GM19240 (cell line): ENCODE measurements at regions not wholly inside any gene's neighbourhood (a gene's known extent, or its start where the extent isn't known, plus 50 kb on each side); places are given as distances from the start of the nearest gene placed in this dataset.

Experiments used
- DNase-seq: peaks from one replicate; pipeline ENCODE4 v3.0.0; 2011; ENCODE audit warnings: low spot score; ENCODE audit not compliant: insufficient read length

DNA sequence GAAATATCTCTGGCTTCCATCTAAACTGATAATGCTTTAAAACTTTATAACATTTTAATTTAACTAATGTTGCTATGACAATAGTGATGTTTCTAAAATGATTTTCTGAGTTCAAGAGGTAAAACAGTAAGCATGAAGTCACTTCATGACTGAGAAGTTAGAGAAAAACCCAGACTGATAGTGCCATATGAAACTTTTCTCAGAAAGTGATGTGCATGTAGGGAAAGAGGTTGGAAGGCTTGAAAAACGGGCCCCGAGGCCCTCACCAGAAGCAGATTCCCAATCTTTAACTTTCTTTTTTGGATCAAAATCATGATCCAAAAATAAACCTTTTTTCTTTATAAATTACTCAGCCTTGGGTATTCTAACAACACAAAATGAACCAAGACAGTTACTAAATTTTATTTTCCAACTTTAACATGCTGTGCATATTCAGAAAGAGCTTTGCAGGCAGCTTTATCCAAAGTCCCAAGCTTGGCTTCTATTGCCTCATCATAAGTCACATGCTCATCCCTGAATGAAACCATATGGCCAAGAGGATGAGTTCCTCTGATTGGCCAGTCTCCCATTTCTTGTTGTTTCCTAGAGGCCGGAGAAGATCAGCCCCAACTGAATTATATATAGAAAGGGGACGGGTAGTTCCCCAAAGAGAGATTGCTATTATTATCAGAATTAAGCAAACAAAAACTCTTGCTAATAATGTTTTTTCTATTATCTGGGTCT, 357.6 kb upstream of the SALL1 start:
- no peak for DNase-seq

DNA sequence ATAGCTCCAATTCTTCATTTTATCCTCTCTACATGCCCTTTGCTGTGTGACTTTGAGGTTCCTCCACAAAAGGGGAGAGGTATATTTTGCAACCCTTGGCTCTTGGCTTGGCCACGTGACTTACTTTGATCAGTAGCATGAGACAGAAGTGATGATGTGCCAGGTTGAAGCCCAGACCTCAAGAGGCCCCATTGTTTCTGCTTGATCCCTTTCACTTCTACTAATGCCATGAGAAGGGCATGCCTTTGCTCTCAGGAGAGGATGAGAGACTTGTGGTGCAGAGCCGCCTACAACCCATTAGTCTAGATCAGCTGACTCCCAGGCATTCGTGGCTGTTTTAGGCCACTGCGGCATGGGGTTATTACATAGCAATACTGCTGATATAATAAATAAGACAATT, 356.2 kb upstream of the SALL1 start:
- DNase-seq, result no peak

DNA sequence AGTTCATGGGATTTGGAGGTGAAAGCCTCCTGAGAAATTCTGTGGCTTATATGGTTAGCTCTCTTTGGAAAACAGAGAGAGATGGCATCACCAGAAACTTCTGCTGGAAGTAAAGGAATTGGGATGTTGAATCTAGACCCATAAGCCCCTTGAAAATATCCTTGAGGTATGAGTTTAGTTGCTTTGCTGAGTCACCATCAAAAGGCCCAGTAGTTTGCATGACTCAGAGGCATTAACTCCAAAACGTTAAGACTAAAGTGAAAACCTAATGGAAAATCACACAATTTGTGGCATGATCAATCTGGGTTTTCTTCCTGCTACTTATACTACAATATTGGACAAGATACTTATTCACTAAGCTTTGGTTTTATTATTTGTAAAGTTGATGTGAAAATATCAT, 349.2 kb upstream of the SALL1 start:
- no peak for DNase-seq

DNA sequence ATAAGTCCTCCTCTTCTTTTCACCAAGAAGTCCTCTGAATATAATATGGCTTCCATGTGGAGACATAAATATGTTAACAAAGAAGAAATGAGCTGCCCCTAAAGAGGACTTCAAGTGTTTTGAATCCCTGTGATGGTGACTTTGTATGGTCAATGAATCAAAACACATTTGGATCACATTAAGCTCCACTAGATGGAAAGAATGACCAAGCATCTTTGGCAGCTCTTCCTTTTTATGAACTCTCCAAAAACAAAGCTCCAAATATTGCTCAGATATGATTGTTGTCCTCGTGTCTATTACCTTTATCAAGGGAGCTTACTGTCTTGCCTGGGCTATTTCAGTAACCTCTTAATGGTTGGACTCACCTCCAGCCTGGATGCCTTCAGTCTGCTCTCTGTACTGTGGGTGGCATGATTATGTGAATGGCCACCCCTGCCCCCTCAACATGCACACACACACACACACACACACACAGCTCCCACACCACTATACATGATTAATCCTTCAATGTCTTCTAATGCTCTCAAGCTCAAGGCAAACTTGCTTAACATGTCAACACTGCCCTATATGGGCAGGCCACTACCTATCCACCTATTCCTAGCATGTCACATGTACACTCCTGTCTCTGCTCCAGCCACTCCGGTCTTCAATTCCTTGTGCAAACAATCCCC, 346.6 kb upstream of the SALL1 start:
- DNase-seq, result no peak

DNA sequence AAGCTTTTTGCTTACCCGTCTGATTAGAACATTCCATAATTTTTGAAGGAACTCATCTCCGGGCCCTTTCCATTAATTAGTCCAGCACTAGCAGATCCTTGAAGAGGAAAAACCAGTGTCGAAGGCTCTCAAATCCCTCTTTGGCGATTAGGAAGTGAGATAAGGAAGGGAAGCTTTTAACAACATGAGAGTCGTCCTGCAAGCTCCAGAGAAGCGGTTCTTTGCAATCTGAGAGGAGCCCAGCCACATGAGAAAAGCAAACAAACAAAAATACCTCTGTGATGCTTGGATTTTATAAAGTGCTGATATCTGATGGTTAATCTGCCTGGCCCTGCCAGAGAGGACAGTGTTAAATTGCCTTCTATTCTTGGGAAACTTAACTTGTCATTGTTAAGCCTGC, 339.8 kb upstream of the SALL1 start:
- DNase-seq, result no peak

DNA sequence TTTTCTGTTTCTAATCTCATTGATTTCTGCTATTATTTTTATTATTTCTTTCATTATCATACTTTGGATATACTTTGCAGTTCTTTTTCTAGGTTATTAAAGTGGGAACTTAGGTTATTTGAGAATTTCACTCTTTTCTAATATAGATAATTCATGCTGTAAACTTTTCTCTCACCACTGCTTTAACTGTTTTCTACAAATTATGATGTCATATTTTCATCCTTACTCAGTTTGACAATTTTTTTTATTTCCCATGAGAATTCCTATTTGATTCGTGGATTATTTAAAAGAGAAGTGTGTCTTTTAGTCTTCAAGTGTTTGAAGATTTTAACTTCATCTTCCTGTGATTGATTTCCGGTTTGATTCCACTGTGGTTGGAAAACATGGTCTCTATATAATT, 336.8 kb upstream of the SALL1 start:
- DNase-seq, result no peak

DNA sequence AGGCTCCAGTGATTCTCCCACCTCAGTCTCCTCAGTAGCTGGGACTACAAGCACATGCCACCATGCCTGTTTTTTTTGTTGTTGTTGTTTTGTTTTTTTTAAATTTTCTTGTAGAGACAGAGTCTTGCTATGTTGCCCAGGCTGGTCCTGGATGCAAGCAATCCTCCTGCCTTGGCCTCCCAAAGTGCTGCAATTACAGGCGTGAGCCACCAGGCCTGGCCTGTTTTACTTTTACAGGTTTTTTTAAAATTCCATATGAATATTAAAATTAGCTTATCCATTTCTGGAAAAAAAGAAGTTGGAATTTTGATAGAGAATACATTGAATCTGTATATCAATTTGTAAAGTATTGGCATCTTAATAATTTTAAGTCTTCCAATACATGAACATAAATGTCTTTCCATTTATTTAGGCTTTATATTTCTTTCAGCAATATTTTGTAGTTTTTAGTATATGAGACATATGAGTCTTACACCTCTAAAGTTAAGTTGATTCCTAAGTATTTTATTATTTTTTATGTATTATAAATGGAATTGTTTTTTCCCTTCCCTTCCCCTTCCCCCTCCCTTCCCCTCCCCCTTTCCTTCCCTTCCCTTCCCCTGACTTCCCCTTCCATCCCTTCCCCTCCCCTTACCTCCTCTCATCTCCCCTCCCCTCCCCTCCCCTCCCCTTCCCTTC, 323.5 kb upstream of the SALL1 start:
- DNase-seq, result no peak

DNA sequence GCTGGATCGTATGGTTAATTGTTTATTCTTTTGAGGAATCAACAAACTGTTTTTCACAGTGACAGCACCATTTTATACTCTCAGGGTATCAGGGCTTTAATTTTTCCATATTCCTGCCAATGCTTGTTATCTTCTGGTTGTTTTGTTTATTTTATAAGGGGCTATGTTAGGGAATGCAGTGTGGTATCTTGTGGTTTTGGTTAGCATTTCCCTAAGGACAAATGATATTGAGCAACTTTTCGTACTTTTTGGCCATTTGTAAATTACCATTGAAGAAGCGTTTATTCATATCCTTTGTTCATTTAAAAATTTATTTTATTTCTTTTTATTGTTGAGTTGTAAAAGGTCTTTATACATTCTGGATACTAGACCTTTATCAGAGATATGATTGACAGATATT, 322.0 kb upstream of the SALL1 start:
- DNase-seq, result no peak

DNA sequence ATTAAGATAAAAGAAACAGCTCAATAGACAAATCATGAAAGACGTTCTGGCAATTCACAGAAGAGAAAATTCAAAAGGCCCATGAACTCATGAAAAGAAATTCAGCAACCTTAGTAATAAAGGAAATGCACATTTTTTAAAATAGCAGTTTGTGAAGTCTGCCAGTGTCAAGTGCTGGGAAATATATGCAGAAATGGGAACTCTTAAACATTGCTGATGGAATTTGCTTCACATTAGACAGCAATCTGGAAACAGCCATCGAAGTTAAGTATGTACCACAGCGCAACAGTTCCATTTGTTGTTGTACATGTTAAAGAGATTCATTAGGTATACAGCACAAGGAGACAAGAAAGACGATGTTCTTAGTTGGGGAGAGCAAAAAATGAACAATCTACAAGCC, 319.4 kb upstream of the SALL1 start:
- DNase-seq, result no peak

DNA sequence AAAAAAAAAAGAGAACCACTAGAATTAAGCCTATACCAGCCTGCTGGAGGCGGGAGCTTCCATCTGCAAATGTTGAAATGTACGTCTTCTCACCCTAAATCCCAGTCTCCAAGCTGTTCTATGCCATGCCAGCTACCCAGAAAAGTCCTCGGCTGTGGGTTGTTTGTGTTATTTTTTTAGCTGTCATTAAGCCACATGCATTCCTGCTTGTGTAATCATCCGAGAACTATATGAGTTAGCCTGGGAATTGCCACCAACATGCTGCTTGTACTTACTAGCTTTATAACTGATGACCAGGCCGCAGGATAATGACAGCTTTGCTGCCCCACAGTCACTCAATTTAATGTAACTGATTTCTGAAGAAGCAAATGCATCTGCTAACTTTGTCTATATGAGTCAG, 313.9 kb upstream of the SALL1 start:
- DNase-seq, result no peak

DNA sequence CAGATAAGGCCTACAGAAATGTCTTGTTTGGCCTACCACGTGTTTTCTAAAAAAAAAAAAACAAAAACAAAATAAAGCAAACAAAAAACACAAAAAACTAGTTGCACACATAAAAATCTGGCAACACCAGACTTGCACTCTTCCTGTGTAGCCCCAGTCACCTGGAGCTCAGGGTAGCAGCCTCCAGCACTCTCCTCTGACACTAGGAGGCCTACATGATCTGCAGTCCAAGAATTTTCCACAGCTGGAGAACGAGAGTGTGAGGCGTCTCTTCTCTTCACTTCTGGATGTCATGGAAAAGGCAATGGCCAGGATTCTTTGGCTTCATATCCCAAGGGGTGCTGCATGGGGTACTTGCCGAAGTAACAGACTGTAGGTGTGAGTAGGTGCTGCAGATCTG, 310.2 kb upstream of the SALL1 start:
- no peak for DNase-seq

DNA sequence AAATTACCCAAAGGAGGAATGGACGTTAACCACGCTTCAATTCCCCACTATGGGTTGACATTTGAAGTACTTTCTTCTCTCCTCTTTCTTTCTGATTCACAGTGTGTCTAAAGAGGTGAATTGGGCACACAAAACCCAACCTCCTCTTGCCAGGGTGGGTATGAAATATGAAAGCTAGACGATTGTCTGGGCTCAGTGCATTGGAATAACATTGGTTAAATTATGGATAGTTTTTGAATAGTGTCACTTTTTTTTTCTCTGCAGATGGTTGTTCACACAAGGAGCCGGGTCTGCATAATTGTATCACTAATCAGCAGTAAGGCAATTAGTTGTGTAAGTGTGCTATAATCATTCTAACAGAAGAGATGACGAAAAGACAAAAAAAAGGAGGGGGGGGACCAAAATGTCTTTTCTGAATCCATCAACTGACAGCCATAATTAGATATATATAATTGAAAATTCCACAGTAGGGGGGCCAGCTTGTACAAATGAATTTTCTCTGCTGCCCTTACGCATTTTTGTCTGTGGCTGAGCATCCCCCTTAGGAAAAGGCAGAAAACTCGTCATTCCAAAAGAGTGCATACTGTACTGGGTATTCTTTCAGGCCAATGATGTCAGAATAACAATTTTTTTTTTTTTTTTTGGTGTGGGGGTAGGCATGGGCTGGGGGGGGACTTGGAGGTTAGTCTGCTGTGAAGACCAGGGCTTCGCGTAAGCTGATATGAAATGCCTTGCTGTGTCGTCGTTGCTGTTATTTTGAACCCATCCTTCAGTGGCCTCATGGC, 307.5 kb upstream of the SALL1 start:
- DNase-seq, result no peak

DNA sequence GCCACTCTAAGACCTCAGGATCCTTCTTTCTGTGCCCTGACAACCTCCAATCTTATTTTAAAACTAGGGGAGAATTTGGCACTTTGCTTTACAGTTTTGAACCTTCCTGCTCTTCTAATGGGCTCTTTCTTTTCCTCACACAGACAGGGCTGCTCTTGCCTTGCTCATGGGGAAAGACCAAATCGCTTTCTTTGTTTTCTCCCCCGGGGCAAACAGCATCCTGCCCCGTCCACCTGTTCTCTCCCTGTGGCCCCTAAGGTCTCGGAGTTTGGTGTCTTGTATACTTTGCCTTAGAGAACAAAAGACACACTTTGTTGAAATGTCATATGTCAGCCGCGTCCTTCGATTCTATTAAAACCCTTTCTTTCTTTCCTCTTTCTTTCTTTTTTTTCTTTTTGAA, 306.7 kb upstream of the SALL1 start:
- no peak for DNase-seq

DNA sequence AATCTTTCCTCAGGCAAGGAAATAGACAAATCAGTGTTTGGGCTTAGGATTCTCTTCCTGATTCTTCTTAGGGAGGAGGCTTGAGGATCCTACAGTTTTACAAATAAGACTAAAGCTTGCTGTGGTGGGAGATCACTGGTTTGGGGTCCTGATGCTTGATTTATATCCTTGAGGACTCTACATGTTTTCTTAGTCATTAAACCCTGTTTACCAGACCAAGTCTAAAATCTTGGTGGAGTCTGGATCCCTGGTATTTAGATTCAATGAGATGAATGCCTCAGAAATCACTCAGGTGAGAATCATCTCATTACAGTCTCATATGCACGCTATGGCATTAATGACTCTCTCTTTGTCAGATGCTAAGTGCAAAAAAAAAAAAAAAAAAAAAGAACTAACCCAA, 304.3 kb upstream of the SALL1 start:
- no peak for DNase-seq

DNA sequence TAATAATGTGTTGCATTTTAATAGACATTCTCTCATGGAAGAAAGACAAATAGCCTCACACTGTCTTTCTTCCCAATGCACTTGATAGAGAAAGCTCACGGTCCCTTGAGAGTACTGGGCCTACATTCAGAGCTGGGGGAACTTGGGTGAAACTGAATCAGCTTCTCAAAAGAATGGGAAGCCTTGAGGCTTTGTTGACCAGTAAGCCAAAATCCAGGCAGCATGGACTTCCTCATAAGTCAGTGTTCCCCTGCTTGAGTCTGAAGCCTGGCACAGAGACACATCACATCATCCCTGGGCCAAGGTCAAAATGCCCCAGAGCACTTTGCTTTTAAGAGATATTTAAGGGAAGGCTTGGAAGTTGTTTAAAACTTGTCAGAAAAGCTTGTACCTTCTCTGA, 302.2 kb upstream of the SALL1 start:
- no peak for DNase-seq

DNA sequence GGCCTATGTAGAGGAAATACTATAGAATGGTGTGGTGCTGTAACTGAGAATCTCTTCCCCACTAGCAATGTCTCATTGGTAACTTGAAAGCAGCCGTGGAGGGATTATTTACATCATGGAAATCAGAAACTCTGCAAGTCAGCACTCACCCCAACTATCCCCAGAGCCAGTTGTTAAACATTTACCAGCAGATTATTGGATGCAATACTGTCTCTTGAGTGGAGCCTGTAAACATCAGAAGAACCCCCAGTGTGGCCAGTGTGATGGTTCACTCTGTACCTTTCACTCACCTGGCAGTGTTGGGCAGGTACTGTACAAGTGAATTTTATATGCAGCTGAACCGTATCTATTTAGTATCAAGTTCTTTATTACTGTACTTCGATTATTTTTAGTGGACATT, 299.8 kb upstream of the SALL1 start:
- DNase-seq, result no peak

DNA sequence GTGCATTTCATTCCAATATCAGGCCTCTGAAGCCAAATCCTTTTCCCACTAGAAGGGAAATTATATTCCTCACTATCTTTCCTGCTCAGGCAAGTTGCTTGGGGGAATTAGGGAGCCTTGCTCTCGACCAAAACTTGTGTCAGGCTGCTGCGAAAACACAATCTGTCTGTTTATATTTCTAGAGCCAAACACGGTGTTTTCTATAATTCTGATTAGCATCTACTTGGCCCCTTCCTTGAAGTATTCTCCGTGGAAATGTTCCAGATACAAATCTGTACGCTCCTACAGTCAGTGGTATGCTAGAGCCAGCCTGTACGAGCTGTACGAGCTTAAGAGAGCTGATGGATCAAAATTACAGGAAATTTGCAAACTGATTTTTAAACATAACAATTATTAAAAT, 299.3 kb upstream of the SALL1 start:
- no peak for DNase-seq

DNA sequence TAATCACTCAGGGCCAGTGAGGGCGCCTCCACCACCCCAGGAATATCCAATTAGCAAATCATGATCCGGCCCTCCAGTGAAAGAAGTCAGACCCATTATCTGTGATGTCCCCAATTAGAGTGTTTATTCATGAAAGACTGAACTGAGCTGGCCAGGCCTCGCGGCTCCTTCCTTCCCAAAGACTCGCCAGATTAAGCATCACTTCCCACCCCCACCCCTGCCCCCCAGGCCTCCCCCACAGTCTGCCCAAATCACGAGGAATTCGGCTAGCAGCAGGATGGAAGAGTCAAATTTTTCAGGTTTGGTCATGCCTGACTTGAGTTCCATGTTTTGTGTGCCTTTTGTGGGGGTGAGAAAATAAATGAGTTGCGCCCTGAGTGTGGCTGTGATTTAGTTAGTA, 298.4 kb upstream of the SALL1 start:
- no peak for DNase-seq

DNA sequence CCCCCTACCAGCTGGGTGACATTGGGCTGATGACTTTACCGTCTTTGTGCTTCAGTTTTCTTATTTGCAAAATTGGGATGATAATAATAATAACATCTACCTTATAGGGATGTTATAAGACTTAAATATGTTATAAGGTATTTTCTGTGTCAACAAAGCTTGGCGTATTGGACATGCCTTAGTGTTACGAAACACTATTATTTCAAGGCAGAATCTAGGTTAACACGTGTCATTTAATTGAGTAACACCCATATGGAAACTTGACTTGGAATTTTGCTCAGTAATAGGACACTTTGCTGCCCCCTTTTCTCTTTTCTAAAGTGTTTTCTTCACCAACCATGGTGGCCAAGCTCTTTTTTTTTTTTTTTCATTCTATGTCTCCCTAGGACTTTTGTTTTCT, 294.2 kb upstream of the SALL1 start:
- no peak for DNase-seq

DNA sequence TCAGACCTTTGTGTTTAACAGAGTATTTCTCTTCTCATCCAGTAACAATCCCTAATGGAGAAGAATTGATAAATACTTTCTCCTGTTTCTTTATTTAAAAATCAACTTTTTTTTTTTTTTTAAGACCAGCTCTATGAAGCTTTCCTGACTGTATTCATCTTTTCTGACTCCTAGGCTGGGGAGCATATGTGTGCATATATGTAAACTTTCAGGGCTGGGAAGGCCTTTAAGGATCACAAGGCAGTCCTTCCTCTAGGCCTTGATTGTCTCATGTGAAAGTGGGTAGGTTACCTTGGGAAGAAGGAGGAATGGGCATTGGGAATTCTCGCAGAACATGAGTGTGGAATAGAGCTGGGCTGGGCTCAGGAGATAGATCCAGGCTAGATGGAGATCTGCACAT, 292.9 kb upstream of the SALL1 start:
- DNase-seq, result no peak

DNA sequence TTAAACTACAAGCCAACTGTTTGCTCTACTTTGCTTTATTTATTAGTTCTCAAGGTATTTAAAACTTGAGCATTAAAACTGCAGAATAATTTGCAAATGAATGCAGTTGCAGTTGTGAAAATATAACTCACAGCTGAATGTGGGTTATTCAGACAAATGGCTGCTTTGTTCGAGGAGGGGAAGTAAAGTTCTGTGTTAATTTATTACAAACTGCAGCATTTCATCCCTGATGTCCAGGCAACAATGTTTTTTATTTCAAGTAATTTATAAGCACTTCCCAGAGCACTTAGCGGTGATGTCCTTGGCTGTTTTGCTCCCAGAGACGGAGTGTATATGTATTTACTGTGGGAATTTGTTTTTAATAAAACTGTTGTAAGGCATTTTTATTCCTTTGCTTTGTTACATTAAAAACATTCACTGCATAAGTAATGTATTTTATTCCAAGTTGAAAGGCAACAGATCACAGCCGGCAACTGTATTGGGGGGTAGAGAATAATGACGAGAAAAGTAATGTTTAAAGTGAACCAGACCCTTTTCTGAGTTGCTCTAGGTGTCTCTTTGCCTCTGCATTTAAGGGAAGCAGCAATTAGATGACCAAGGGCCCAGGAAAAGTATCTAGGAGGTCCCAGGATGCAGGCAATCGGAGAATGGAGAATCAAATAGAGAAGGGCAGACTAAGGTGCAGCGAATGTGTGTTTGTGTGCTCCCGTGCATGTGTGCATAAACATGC, 291.2 kb upstream of the SALL1 start:
- DNase-seq, result no peak
